ENCODE measurements at regions not wholly inside any gene's neighbourhood (a gene's known extent, or its start where the extent isn't known, plus 50 kb on each side); places are given as distances from the start of the nearest gene placed in this dataset.

GRCh38 chr6:121615493-121615892 lies 180.0 kb downstream of the GJA1 start:
- H3K4me1 ChIP-seq: no peaks in the 10 kb centered on the region
- H3K36me3 ChIP-seq: no peaks in the 10 kb centered on the region
- 86 to 87% methylated on average over 3 of the region's 3 CpGs for WGBS, 2 donors
- intact Hi-C loops (cut with DNase I): no loop called here
- no peaks in the 10 kb centered on the region for H3K9me3 ChIP-seq
- no peaks in the 10 kb centered on the region for H3K27me3 ChIP-seq
- no peak for DNase-seq
- no peak overlapping the region for H3K27ac ChIP-seq
- H3K4me3 ChIP-seq (replicated peaks in 1 of 3): no peak overlapping the region
- TF ChIP-seq, protein P1, sequence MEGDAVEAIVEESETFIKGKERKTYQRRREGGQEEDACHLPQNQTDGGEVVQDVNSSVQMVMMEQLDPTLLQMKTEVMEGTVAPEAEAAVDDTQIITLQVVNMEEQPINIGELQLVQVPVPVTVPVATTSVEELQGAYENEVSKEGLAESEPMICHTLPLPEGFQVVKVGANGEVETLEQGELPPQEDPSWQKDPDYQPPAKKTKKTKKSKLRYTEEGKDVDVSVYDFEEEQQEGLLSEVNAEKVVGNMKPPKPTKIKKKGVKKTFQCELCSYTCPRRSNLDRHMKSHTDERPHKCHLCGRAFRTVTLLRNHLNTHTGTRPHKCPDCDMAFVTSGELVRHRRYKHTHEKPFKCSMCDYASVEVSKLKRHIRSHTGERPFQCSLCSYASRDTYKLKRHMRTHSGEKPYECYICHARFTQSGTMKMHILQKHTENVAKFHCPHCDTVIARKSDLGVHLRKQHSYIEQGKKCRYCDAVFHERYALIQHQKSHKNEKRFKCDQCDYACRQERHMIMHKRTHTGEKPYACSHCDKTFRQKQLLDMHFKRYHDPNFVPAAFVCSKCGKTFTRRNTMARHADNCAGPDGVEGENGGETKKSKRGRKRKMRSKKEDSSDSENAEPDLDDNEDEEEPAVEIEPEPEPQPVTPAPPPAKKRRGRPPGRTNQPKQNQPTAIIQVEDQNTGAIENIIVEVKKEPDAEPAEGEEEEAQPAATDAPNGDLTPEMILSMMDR (IDR thresholded peaks at IDR 0.05): peak in 1 of 6 experiments; percentile 12
- no peak for TF ChIP-seq POLR2A (IDR thresholded peaks at IDR 0.05)

GRCh38 chr6:121616406-121616805 lies 181.0 kb downstream of the GJA1 start:
- H3K4me3 ChIP-seq (replicated peaks in 1 of 3): no peak overlapping the region
- intact Hi-C loops (cut with DNase I): no loop called here
- no peaks in the 10 kb centered on the region for H3K36me3 ChIP-seq
- TF ChIP-seq, protein P1 (IDR thresholded peaks at IDR 0.05): no peak
- no peak for TF ChIP-seq POLR2A (IDR thresholded peaks at IDR 0.05)
- no peak overlapping the region for H3K27ac ChIP-seq
- DNase-seq: no peak
- H3K27me3 ChIP-seq: no peaks in the 10 kb centered on the region
- WGBS, 2 donors: 91 to 93% methylated on average over 3 of the region's 3 CpGs
- H3K9me3 ChIP-seq: no peaks in the 10 kb centered on the region
- H3K4me1 ChIP-seq: no peaks in the 10 kb centered on the region

DNA sequence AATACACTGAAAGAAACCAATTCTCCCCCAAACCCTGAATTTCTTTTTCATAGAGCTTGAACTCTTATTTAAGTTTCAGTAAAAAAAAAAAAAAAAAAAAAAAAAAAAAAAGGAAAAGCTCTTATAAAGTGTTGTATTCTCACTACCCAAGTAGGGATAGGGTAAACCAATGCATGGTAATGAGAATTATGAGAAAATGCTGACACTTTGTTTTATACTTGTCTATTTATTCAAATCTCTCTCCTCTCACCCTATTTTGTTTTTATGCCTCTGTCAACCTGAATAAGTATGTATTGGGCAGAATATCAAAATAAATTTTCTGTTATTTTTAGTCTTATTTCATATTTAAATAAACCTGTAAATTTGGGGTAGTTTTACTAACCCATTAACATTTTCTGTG lies 181.9 kb downstream of the GJA1 start:
- no peaks in the 10 kb centered on the region for H3K36me3 ChIP-seq
- TF ChIP-seq, protein P1 (IDR thresholded peaks at IDR 0.05): no peak
- no peak for TF ChIP-seq POLR2A (IDR thresholded peaks at IDR 0.05)
- H3K4me3 ChIP-seq (replicated peaks in 1 of 3): no peak overlapping the region
- no peak overlapping the region for H3K27ac ChIP-seq
- intact Hi-C loops (cut with DNase I): no loop called here
- H3K9me3 ChIP-seq: no peaks in the 10 kb centered on the region
- no peaks in the 10 kb centered on the region for H3K27me3 ChIP-seq
- no peaks in the 10 kb centered on the region for H3K4me1 ChIP-seq
- no peak for DNase-seq

- Histone ChIP-seq H3K27me3 (no peaks in the 10 kb centered on the region), H3K9me3 (no peaks in the 10 kb centered on the region), H3K4me1 (no peaks in the 10 kb centered on the region), H3K27ac (no peak overlapping the region), H3K4me3 (replicated peaks in 1 of 3) (no peak overlapping the region), H3K36me3 (no peaks in the 10 kb centered on the region)
- WGBS, 2 donors: 66 to 67% methylated on average over 2 of the region's 2 CpGs
- intact Hi-C loops (cut with DNase I): no loop called here
- TF ChIP-seq POLR2A (IDR thresholded peaks at IDR 0.05): no peak
- TF ChIP-seq, protein P1 (IDR thresholded peaks at IDR 0.05): no peak
- no peak for DNase-seq
Observed at GRCh38 chr6:121619013-121619412, 183.6 kb downstream of the GJA1 start.

- no peak overlapping the region for H3K4me3 ChIP-seq (replicated peaks in 1 of 3)
- no peaks in the 10 kb centered on the region for H3K4me1 ChIP-seq
- WGBS, 2 donors: 87 to 92% methylated on average over 7 to 8 of the region's 8 CpGs
- TF ChIP-seq POLR2A (IDR thresholded peaks at IDR 0.05): no peak
- intact Hi-C loops (cut with DNase I): no loop called here
- H3K9me3 ChIP-seq: no peaks in the 10 kb centered on the region
- DNase-seq: no peak
- H3K27ac ChIP-seq: no peak overlapping the region
- no peaks in the 10 kb centered on the region for H3K36me3 ChIP-seq
- H3K27me3 ChIP-seq: no peaks in the 10 kb centered on the region
Observed at GRCh38 chr6:121619987-121620740, 184.7 kb downstream of the GJA1 start.

Data from thyroid gland (tissue), 4 donors.